Lower leg skin (tissue), 3 donors: ENCODE measurements at regions not wholly inside any gene's neighbourhood (a gene's known extent, or its start where the extent isn't known, plus 50 kb on each side); places are given as distances from the start of the nearest gene placed in this dataset.

Source experiments
- CTCF ChIP-seq, 3 donors: fragments of 450-650 bp; IDR thresholded peaks; one replicate each; pipeline ENCODE4 v1.5.1; 2016; ENCODE audit warnings: antibody characterized with exemption in 3 of 3, mild to moderate bottlenecking in 3 of 3, moderate library complexity in 2 of 3
- POLR2A ChIP-seq, 2 donors: fragments of 450-650 bp; IDR thresholded peaks; one replicate each; pipeline ENCODE4 v1.6.1; 2016 to 2017; ENCODE audit warnings: antibody characterized with exemption in 2 of 2, mild to moderate bottlenecking in 1 of 2, moderate library complexity in 1 of 2

GRCh38 chr20:30963591-30963990 lies 293.9 kb upstream of the DEFB115 start:
- TF ChIP-seq CTCF (IDR thresholded peaks at IDR 0.05) (no peak), POLR2A (IDR thresholded peaks at IDR 0.05) (no peak)
